ENCODE measurements at regions not wholly inside any gene's neighbourhood (a gene's known extent, or its start where the extent isn't known, plus 50 kb on each side); places are given as distances from the start of the nearest gene placed in this dataset.

- H3K27me3 ChIP-seq (ENCODE audit: control insufficient read depth in 2 of 2, insufficient read depth in 2 of 2, low read length in 2 of 2), result peaks cover 2 to 3% of the 10 kb centered on the region in 2 experiments
- CTCF ChIA-PET, result interaction anchor here (1.1 kb wide), 1 partner anchor 44 kb away, joined by 3 read pairs; no protein-coding TSS in a partner anchor
- peak overlapping the region; percentile 35 for H3K27ac ChIP-seq (ENCODE audit: insufficient read depth, low read depth, low read length)
- no peaks in the 10 kb centered on the region for H3K36me3 ChIP-seq (ENCODE audit: control insufficient read depth in 2 of 2, extremely low read depth in 1 of 2, insufficient read depth in 2 of 2, low read length in 2 of 2)
- H2AFZ ChIP-seq (ENCODE audit: low read depth, low read length), result no peak overlapping the region
- intact Hi-C loops (cut with micrococcal nuclease) (loop anchor here (1.0 kb wide), 1 partner anchor 59 kb away; the partner anchor contains the start of gene DHX15), dilution Hi-C loops (cut with MboI; ENCODE audit: extremely low pct_ligation_motif_present, low sequenced_read_pairs) (no loop called here)
- no TSS peak for BruUV-seq (replicated peaks)
- DNase-seq (ENCODE audit: low read depth, low spot score), result no peak
- POLR2A ChIA-PET, result interaction anchor here (0.9 kb wide), 1 partner anchor 337 kb away, joined by 3 read pairs; no protein-coding TSS in a partner anchor
- H3K9me3 ChIP-seq (replicated peaks; ENCODE audit: control insufficient read depth, insufficient read depth, low read length), result no peaks in the 10 kb centered on the region
- H3K79me2 ChIP-seq (ENCODE audit: control insufficient read depth, insufficient read depth, low read length), result no peaks in the 10 kb centered on the region
- no peak overlapping the region for H3K4me3 ChIP-seq (replicated peaks in 1 of 3; ENCODE audit: insufficient read depth in 1 of 3, low read depth in 1 of 3, low read length in 3 of 3)
- TF ChIP-seq EZH2 (IDR thresholded peaks at IDR 0.05; ENCODE audit: borderline replicate concordance, low read depth, low read length, severe bottlenecking) (no peak), POLR2A (IDR thresholded peaks at IDR 0.05; ENCODE audit: low read depth, low read length) (no peak), JUN (IDR thresholded peaks at IDR 0.05; ENCODE audit: borderline replicate concordance, insufficient read depth, insufficient read length, low read depth) (no peak), FOS (IDR thresholded peaks at IDR 0.05; ENCODE audit: borderline replicate concordance, insufficient read depth, low read length) (peak; percentile 60), MAX (IDR thresholded peaks at IDR 0.05; ENCODE audit: insufficient read depth, insufficient read length) (no peak), GATA2 (IDR thresholded peaks at IDR 0.05; ENCODE audit: insufficient read depth, insufficient read length, low read depth, low read length) (peak; percentile 57), MYC (IDR thresholded peaks at IDR 0.05; ENCODE audit: low read depth, low read length) (no peak), CTCF (IDR thresholded peaks at IDR 0.05; ENCODE audit: extremely low read depth in 1 of 2, insufficient read depth in 1 of 2, low read depth in 1 of 2, low read length in 2 of 2) (no peak)
- peaks cover 18% of the 10 kb centered on the region for H3K4me1 ChIP-seq (ENCODE audit: control insufficient read depth, extremely low read depth, insufficient read depth, low read length)
- H3K9ac ChIP-seq (replicated peaks; ENCODE audit: extremely low read depth, insufficient read depth, low read length), result no peak overlapping the region
- peak; percentile 66 for FAIRE-seq
- no peaks in the 10 kb centered on the region for H4K20me1 ChIP-seq (replicated peaks; ENCODE audit: control insufficient read depth, extremely low read depth, insufficient read depth, low read length)
- H3K9me1 ChIP-seq (replicated peaks; ENCODE audit: control insufficient read depth, extremely low read depth, insufficient read depth, low read length), result no peaks in the 10 kb centered on the region
- H3K4me2 ChIP-seq (ENCODE audit: insufficient read depth, low read length), result peak overlapping the region; percentile 4
Observed at GRCh38 chr4:24642981-24643547, 58.7 kb upstream of the DHX15 start.

All from endothelial cell of umbilical vein (primary cell).